Adrenal gland (tissue), 9 donors: ENCODE measurements at regions not wholly inside any gene's neighbourhood (a gene's known extent, or its start where the extent isn't known, plus 50 kb on each side); places are given as distances from the start of the nearest gene placed in this dataset.
"Not testable (repeated sequence)": the region's sequence is repeated elsewhere in the genome, so short reads cannot be mapped to it uniquely, and the experiment has no call there.

Source experiments
- DNase-seq, 7 donors: peaks; one replicate each; pipeline ENCODE4 v3.0.0-alpha.2; 2019 to 2020
- H3K27ac ChIP-seq, 5 donors: fragments of 200-600 bp; sonication (generic) in 4 of 5; 1 replicate in 3 of 5; 2 replicates in 2 of 5; pipeline versions ENCODE4 v1.5.1 to v1.8.0; 2016 to 2020; ENCODE audit warnings: mild to moderate bottlenecking in 1 of 5
- H3K27me3 ChIP-seq: fragments of 200-600 bp; 2 replicates; pipeline ENCODE4 v1.8.0; 2021
- H3K36me3 ChIP-seq, 2 donors: fragments of 200-600 bp; replicated peaks in 1 of 2; 1 replicate in 1 of 2; 2 replicates in 1 of 2; pipeline versions ENCODE4 v1.5.1 to v1.8.0; 2018 to 2022
- H3K4me1 ChIP-seq, 2 donors: fragments of 200-600 bp; replicated peaks in 1 of 2; 1 replicate in 1 of 2; 2 replicates in 1 of 2; pipeline versions ENCODE4 v1.5.1 to v1.8.0; 2018 to 2021
- H3K4me3 ChIP-seq, 4 donors: fragments of 200-600 bp; sonication (generic) in 3 of 4; one replicate each; pipeline ENCODE4 v1.5.1; 2016 to 2018
- H3K9me3 ChIP-seq, 3 donors: fragments of 200-600 bp; sonication (generic) in 1 of 3; replicated peaks in 1 of 3; 1 replicate in 2 of 3; 2 replicates in 1 of 3; pipeline versions ENCODE4 v1.5.1 to v1.8.0; 2016 to 2021
- POLR2A ChIP-seq, 2 donors: fragments of 450-650 bp; IDR thresholded peaks; one replicate each; pipeline ENCODE4 v1.6.1; 2017; ENCODE audit warnings: antibody characterized with exemption in 2 of 2, mild to moderate bottlenecking in 2 of 2, moderate library complexity in 1 of 2
- WGBS, 4 donors: extraction: QIAGEN DNeasy Blood & Tissue Kit in 2 of 4; methylation state at CpG; one replicate each; pipeline versions ENCODE4 v1.1.5 to v1.1.7; 2013 to 2017; 5-methylcytosine and 5-hydroxymethylcytosine counted together
- intact Hi-C, 2 donors: fragments of 100-400 bp; cut with DNase I; formaldehyde crosslinking; loops; one replicate each; pipeline versions ENCODE4 v1.14.1 to v1.15.0; 2022 to 2023
- TF ChIP-seq, protein P1 (sequence below), 6 experiments: fragments of 450-650 bp in 4 of 6; fragments of 200-600 bp in 2 of 6; sonication (generic) in 1 of 6; IDR thresholded peaks; 1 replicate in 5 of 6; 2 replicates in 1 of 6; pipeline versions ENCODE4 v1.5.1 to v1.8.0; 2016 to 2021; ENCODE audit warnings: antibody characterized with exemption in 6 of 6, mild to moderate bottlenecking in 2 of 6, moderate library complexity in 1 of 6
- donor health status: healthy with polysubstance abuse.
- donor health status: Bipolar disorder and iron deficiency.
- donor health status: DM: yes; HTN: yes; CAD: no.
- donor health status: DM: no; HTN: no; CAD: no.
- donor health status: DM: no; HTN: no; CAD: no.

DNA sequence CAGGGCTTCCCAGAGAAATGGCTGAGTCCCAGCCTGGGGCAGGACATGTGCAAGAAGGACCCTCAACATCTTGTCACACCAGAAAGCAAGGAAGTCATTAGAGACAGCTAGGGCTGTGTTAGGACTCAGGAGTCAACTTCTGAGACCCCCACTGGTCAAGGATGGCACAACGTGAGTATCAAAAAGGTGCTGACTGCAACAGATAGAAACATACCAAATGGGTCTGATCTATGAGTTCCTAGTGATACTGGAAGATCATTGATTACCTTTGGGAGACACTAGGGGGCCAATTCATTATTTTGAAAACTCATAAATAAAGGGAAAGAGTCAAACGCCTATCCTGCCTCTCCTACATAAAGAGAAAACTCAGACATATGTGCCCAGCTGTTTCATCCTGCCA lies 73.5 kb upstream of the GJB6 start:
- Histone ChIP-seq H3K4me3 (no peak overlapping the region), H3K27me3 (peaks cover 28% of the 10 kb centered on the region), H3K4me1 (no peaks in the 10 kb centered on the region), H3K9me3 (no peaks in the 10 kb centered on the region), H3K27ac (no peak overlapping the region), H3K36me3 (no peaks in the 10 kb centered on the region)
- TF ChIP-seq POLR2A (IDR thresholded peaks at IDR 0.05) = no peak
- TF ChIP-seq, protein P1, sequence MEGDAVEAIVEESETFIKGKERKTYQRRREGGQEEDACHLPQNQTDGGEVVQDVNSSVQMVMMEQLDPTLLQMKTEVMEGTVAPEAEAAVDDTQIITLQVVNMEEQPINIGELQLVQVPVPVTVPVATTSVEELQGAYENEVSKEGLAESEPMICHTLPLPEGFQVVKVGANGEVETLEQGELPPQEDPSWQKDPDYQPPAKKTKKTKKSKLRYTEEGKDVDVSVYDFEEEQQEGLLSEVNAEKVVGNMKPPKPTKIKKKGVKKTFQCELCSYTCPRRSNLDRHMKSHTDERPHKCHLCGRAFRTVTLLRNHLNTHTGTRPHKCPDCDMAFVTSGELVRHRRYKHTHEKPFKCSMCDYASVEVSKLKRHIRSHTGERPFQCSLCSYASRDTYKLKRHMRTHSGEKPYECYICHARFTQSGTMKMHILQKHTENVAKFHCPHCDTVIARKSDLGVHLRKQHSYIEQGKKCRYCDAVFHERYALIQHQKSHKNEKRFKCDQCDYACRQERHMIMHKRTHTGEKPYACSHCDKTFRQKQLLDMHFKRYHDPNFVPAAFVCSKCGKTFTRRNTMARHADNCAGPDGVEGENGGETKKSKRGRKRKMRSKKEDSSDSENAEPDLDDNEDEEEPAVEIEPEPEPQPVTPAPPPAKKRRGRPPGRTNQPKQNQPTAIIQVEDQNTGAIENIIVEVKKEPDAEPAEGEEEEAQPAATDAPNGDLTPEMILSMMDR (IDR thresholded peaks at IDR 0.05) = no peak
- no peak for DNase-seq
- intact Hi-C loops = no loop called here
- WGBS, 4 donors = 32 to 52% (median 43%) methylated on average over 2 of the region's 2 CpGs

DNA sequence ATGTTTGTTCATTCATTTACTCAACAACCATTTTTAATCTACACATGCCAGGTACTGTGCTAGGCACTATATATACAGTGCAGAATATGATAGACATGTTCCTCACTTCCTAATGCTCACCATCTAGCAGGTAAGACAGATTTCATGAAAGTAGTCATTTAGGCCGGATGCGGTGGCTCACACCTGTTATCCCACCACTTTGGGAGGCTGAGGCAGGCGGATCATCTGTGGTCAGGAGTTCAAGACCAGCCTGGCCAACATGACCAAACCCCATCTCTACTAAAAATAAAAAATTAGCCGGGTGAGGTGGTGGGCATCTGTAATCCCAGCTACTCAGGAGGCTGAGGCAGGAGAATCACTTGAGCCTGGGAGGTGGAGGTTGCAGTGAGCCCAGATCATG lies 71.9 kb upstream of the GJB6 start:
- DNase-seq, H3K27ac ChIP-seq, intact Hi-C loops, H3K4me1 ChIP-seq, H3K9me3 ChIP-seq, H3K36me3 ChIP-seq, H3K4me3 ChIP-seq: not testable (repeated sequence)
- WGBS, 4 donors = 75 to 89% (median 86%) methylated on average over 4 of the region's 4 CpGs
- peaks cover 28% of the 10 kb centered on the region for H3K27me3 ChIP-seq

DNA sequence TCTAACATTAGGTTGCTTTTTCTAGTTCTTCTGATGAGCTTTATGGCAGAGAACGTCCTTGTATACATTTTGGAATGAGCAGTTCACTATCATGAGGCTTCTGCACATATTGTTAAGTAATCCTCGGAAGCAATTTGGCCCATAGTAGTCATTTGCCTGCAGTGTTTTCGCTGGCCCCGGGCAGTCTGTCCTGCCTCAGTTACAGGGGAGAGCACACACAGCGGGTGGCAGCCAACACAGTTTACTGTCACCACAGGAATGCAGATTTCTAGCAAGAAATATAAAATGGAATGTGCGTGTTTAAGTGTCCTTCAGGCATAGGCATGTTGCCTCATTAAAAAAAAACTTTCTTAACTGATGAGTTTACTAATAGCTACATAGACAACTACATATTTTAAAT lies 71.5 kb upstream of the GJB6 start:
- H3K9me3 ChIP-seq = no peaks in the 10 kb centered on the region
- peaks cover 28% of the 10 kb centered on the region for H3K27me3 ChIP-seq
- no peaks in the 10 kb centered on the region for H3K36me3 ChIP-seq
- 78 to 87% (median 83%) methylated on average over 6 of the region's 6 CpGs for WGBS, 4 donors
- no peak overlapping the region for H3K4me3 ChIP-seq
- no peak for DNase-seq
- H3K27ac ChIP-seq = no peak overlapping the region
- no peaks in the 10 kb centered on the region for H3K4me1 ChIP-seq
- TF ChIP-seq, protein P1 (IDR thresholded peaks at IDR 0.05) = no peak
- no peak for TF ChIP-seq POLR2A (IDR thresholded peaks at IDR 0.05)
- intact Hi-C loops = no loop called here

DNA sequence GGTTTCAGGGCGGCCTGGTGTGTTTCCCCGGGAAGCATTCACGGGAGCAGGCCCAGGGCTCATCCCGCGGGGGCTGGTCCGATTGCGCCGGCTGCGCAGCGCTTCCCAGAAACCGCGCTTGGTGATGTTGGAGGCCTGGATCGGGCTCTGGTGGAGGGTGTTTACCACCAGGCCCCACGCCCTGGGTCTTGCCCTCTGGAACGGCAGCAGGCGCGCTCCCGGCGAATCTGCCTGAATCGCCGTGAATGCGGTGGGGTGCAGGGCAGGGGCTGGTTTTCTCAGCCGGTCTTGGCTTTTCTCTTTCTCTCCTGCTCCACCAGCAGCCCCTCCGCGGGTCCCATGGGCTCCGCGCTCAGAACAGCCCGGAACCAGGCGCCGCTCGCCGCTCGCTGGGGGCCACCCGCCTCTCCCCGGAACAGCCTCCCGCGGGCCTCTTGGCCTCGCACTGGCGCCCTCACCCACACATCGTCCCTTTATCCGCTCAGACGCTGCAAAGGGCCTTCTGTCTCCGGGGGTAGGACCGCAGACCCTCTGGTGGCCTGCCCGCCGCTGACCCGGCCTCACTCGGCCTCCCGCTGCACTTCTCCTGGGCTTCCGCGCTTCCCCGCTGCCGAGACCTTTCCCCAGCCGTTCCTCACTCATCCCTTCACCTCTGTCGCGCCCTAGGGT lies 69.4 kb upstream of the GJB6 start:
- TF ChIP-seq, protein P1 (IDR thresholded peaks at IDR 0.05) = no peak
- no peak for TF ChIP-seq POLR2A (IDR thresholded peaks at IDR 0.05)
- H3K4me3 ChIP-seq = peak overlapping the region in 1 of 4 donors; percentile 11
- no peak overlapping the region for H3K27ac ChIP-seq
- H3K36me3 ChIP-seq = no peaks in the 10 kb centered on the region
- 14 to 23% (median 21%) methylated on average over 23 to 56 of the region's 56 CpGs for WGBS, 4 donors
- peaks cover 28% of the 10 kb centered on the region for H3K27me3 ChIP-seq
- no peak for DNase-seq
- H3K4me1 ChIP-seq = no peaks in the 10 kb centered on the region
- intact Hi-C loops = no loop called here
- no peaks in the 10 kb centered on the region for H3K9me3 ChIP-seq

DNA sequence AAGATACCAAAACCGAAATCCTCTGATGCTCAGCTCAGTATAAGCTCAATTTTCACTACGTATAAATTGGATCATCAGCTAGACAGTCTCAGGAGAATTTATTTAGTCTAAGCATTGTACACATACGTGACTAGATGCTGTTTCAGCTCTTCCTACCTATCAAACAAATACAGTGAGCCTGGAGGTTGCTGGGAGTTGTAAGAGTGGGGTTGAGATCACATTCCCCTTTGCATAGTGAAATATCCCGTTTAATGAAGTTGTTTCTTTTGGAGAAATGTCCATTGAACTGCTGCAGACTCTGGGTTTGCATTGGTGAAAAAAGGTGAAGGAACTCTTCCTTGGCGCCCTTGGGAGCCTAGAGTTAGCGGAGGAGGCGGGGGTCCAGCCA lies 68.9 kb upstream of the GJB6 start:
- Histone ChIP-seq H3K4me3 (no peak overlapping the region), H3K27me3 (peaks cover 28% of the 10 kb centered on the region), H3K9me3 (no peaks in the 10 kb centered on the region), H3K36me3 (no peaks in the 10 kb centered on the region), H3K27ac (no peak overlapping the region), H3K4me1 (no peaks in the 10 kb centered on the region)
- 57 to 67% (median 63%) methylated on average over 6 to 7 of the region's 7 CpGs for WGBS, 4 donors
- DNase-seq = no peak
- intact Hi-C loops = no loop called here
- no peak for TF ChIP-seq POLR2A (IDR thresholded peaks at IDR 0.05)
- TF ChIP-seq, protein P1 (IDR thresholded peaks at IDR 0.05) = no peak
